ENCODE measurements at regions not wholly inside any gene's neighbourhood (a gene's known extent, or its start where the extent isn't known, plus 50 kb on each side); places are given as distances from the start of the nearest gene placed in this dataset.

DNA sequence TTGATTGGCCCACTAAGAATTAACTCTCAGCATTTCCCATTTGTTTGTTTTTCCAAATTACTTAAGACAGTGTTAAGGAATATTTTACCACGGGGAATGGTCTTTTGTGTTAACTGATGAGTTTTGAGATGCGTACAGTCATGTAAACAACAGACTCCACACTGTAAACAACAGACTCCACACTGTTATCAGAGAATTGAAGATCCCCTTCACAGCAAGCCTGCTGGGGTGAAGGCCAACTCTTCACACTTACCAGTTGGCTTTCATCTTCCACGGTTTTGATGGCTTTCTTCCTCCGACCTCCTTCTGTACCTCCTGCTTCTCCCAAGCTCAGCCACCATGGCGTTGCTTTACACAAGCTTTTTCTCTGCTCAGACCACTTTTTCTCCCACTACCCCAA is 166.8 kb downstream of the TMEM200C start:
- TF ChIP-seq, protein P1, sequence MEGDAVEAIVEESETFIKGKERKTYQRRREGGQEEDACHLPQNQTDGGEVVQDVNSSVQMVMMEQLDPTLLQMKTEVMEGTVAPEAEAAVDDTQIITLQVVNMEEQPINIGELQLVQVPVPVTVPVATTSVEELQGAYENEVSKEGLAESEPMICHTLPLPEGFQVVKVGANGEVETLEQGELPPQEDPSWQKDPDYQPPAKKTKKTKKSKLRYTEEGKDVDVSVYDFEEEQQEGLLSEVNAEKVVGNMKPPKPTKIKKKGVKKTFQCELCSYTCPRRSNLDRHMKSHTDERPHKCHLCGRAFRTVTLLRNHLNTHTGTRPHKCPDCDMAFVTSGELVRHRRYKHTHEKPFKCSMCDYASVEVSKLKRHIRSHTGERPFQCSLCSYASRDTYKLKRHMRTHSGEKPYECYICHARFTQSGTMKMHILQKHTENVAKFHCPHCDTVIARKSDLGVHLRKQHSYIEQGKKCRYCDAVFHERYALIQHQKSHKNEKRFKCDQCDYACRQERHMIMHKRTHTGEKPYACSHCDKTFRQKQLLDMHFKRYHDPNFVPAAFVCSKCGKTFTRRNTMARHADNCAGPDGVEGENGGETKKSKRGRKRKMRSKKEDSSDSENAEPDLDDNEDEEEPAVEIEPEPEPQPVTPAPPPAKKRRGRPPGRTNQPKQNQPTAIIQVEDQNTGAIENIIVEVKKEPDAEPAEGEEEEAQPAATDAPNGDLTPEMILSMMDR (IDR thresholded peaks at IDR 0.05): no peak
- no peak for TF ChIP-seq POLR2A (IDR thresholded peaks at IDR 0.05)
